GM21423 (cell line): ENCODE measurements at regions not wholly inside any gene's neighbourhood (a gene's known extent, or its start where the extent isn't known, plus 50 kb on each side); places are given as distances from the start of the nearest gene placed in this dataset.
"Not testable (repeated sequence)": the region's sequence is repeated elsewhere in the genome, so short reads cannot be mapped to it uniquely, and the experiment has no call there.

Experiments
- ATAC-seq: cut with Tn5 transposase; IDR thresholded peaks from one replicate; pipeline ENCODE4 v1.9.1; 2021; ENCODE audit warnings: mild to moderate bottlenecking, moderate library complexity; ENCODE audit not compliant: unreplicated experiment

DNA sequence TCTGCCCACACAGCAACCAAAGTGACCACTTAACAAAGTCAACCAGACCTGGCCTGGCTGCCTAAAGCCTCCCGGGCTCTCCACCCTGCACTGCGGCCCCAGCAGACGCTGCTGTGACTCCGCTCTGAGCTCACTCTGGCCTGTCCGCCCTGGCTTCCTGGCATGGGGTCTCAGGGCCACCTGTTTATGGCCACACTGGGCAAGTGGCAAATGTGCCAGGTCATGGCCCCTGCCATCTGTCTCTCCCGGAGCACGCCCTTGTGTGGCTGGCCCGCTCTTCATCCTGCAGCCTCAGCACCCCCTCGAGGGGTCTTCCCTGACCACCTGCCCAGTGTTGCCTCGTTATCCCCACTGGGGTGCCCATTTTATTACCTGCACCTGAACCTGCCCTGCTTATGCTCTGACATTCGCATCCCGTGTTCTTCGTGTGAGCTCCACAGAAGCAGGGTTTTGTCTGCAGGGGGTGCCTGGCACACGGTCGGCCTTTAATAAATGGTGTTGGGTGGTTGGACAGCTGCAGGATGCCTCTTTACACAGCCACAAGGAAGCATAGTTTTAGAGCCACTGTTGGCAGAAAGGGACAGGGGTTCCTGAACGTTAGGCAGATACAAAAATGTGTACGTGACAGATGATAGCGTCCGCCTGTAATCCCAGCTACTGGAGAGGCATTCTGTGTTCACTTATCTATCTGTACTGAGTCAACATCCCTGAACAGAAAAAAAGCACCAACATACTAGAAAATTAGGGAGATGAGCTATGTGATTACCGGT lies 785.6 kb downstream of the TBC1D22A start:
- no peak for ATAC-seq

DNA sequence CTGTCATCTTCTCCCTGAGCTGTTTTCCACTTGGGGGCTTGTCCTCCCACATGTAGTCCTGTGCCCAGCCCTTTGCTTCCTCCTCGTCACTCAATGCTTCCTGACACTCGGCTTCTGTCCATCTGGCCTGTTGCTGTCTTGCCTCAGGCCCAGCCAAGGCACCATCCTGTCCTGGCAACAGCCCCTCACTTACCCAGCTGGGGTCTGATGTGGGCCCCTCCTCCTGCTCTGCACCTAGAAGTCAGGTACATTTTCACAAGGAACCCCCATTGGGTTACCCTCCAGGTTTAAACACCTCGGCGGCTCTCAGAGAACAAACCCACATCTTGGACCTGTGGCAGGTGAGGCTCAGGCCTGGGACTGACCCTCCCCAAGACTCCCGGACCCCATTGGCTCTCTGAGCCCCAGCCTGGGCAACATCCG lies 784.8 kb downstream of the TBC1D22A start:
- no peak for ATAC-seq

DNA sequence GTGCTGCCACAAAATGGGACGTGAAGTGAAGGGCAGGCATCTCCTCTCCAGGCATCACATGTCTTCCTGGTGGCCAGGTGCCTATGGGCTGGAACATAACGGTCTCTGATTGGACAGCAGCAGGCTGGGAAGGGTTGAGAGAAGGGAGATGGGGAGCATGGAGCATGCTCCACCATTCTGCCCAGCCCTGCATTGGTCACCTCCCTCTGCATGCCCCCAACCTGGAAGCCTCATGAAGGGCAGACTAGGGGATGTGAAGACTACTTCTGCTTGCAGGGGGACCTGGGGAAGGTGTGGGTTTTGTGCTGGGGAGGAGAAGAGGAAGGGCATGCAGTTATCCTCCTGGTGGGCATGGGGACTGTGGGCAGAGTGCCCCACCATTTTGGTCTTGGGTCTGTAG lies 782.2 kb downstream of the TBC1D22A start:
- ATAC-seq: no peak

DNA sequence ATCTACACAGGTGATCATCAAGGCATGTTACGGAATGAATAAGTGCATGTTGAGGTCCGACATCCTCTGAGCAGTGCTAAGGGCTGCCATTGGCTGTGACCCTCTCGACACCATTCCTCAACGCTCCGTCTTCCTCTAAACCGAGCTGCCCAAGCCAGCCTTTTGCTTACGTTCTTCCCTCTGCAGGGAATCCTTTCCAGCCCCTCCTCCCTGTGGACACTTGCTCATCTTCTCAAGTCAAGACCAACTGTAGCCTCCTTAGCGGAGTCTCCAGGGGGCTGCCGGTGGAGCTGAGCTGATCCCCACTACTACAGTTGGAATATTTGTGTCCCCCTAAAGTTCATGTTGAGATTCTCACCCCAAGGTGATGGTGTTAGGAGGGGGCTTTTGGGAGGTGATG lies 781.0 kb downstream of the TBC1D22A start:
- ATAC-seq: no peak

DNA sequence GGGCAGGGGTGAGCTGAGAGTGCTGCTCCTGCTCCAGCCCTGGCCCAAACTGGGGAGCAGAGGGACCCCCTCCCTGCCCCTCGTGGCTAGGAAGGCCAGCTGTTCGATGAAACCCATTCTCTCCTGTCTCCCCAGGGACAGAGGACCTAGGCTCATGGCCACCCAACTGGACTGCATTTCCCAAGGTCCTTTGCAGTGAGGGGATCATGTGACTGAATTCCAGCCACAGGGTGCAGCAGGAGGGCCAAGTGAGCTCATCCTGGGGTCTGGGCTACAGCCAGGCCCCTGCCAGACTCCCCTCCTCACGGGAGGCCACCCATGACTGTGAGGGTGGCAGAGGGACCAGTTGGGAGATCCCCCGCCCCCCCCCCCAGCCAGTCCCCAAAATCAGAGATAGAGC lies 777.6 kb downstream of the TBC1D22A start:
- no peak for ATAC-seq

DNA sequence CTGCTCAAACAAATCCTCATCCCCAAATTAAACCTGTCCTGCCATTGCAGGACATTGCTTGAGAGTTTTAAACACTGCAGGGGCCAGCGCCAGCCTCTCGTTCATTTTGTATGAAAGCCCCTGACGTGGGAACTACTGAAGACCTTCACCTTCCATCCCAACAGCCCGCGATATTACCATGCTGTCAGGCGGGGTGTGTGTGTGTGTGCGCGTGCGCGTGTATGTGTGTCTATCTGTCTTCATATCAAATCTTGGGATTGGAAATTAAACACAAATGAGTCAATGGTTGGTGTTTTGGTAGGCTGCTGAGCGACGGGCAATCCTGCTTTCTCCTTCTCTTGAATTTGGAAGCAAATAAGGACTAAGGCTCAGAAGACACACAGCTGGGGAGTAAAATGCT lies 776.9 kb downstream of the TBC1D22A start:
- ATAC-seq: no peak

DNA sequence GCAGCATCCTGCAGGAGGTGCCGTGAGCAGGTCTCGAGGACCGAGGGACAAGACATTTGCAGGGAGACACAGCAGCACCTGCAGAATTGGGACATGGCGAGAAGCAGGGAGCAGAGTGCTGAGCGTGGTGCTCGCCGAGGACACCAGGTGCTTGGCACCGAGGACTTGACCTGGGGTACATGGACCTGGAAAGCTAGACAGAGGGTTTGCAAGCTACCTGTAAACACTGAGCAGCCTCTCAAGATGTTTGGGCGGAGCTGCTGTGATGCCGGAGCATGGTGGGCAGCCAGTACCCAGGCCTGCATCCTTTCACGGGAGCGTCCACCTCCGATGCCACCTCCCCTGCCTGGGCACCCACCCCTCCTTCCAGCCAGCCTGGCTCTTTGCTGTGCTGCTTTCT lies 773.2 kb downstream of the TBC1D22A start:
- ATAC-seq: no peak

DNA sequence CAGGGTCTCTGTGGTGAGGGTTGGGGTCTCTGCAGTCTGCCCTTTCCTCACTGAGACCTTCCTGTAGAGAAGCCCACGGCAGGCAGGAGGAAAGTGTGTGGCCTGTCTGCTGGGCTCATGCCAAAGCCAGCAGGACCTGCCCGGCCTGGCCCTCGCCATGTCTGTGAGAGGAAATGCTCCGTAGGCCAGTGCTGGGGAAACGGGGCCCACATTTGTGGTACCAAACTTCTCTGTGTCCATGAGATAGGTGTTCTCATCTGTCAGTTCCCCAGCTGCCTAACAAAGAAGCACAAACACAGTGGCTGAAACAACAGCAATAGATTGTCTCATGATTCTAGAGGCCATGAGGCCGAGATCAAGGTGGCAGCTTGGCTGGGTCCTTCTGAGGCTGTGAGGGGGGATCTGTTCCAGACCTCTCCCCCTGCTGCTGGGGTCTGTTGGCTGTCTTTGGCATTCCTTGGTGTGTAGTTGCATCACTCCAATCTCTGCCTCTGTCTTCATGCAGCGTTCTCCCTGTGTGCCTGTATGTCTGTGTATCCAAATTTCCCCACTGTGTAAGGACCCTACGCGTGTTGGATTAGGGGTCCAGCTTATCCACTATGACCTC lies 772.5 kb downstream of the TBC1D22A start:
- ATAC-seq: no peak

DNA sequence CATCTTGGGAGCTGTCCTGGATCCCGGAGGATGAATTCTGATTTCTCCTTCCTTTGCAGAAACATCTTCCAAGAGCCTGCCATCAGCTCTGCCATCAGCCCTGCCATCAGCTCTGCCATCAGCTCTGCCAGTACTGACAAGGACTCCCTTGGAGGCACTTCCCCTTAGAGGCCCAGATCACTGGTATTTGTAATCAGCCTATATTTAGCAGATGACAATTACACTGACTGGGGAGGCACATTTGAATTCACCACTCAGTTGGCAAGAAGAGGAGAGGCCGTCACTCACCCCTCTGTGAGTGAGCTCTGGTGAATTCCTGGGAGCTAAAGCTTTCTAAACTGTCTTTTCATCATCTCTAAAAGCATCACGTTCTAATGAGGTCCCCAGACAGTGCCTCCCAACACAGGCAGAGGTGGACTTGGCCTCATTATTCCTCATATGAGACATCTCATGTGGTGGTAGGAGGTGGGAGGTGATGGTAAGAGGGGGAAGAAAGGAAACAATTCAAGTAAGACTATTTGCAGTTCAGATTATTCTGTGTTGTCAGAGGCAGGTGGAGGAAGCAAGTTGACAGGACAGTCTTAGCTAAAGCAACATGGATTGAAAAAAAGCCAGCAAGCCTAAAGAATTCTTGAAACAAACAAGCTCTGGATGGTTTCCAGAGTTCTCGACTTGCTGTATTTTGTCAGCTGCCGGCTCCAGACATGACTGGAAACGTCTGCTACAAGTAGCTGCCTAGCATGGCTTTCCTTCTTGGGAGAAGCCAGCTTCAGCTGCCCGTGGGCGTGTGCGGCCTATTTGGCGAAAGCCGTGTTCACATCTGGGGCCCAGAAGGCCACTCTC lies 771.7 kb downstream of the TBC1D22A start:
- ATAC-seq: no peak

DNA sequence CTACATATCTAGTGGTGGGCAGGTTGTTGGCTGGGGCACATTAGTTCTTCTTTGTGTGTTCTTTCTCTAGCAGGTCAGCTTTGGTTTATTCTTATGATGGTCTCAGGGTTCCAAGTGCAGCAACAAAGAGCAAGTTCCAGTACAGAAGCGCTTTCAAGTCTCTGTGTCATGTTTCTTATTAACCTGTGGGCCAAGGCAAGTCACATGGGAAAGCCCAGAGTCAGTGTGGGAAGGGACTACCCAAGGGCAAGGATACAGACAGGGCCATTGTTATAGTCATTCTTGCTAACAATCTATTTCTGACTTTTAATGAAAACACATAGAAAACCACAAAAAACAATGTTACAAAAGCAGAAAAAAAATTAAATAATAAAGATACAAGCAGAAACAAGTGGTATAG lies 754.6 kb downstream of the TBC1D22A start:
- ATAC-seq: no peak

DNA sequence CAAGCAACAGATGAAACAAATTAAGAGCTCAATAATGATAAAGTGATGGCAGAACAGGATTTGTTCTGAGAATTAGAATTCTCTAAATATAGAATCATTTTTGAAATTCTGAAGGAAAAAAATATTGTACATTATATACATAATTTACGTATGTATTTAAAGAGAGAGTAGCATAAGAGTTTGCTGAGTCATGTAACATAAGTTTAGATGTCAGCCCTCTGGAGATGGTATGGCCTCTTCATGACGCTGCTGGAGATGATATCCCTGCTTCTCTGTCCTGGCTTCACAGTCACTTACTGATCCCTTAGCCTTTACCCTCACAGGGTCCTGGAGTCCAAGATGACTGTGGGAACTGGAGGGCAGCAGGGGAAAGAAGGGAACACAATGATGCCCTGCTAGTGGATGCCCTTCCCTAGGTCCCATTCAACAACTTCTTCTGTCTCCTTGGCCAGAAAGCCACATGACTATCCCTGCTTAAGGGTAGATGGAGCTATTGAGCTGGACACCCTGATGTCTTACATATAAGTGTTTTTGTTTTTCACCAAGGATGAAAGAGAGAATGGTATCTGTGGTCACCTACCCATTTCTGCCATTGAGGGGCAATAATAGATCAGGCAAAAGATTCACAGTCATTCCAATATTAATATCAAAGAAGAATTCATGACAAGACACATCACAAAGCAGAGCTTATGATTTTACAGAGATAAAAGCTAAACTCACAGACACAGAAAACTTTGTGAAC lies 753.1 kb downstream of the TBC1D22A start:
- no peak for ATAC-seq

DNA sequence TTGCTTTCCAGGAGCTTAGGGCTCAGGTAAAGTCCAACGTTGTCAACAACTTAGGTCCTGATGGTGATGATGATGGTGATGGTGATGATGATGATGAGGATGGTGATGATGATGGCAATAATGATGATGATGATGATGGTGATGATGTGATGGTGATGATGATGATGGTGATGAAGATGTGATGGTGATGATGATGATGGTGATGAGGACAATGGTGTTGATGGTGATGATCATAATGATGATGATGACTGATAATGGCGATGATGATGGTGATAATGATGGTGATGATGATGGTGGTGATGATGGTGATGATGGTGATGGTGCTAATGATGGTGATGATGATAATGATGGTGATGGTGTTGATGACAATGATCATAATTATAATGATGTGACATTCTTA lies 750.2 kb downstream of the TBC1D22A start:
- ATAC-seq: no peak

DNA sequence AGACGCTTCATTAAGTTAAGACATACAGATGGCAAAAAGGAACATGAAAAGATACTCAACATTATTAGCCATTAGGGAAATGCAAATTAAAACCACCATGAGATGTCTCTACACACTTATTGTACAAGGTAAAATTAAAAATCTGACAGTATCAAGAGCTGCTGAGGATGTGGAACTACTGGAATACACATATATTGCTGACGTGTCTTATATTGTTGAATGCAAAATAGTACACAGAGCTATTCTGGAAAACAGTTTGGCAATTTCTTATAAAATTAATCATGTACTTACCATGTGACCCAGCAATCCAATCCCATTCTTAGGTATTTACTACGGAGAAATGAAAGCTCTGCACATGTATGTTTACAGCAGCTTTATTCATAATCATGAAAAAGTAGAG lies 742.5 kb downstream of the TBC1D22A start:
- no peak for ATAC-seq

DNA sequence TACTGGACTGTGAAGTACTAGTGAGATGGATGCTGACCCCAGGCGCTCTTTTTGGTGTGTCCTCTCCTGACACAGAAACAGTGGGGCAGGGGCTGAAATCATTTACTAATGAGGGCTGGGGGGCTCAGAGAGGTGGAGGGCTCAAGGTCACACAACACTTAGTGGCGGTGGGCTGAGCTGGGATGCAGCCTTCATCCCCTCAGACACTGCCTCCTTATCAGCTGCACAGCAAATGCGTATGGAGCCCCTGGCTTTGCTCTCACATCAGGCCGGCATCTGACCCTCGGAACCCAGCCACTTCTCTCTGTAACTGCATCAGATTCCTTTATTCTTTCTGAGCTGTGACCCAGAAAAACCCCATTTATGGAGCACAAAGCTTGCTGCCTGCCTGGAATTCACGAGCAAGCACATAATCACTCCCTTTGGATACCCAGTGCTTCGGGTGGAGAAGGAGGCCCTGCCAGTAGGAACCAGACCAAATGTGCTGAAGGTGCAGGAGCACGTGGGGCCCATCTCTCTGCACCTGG lies 736.6 kb downstream of the TBC1D22A start:
- no peak for ATAC-seq

DNA sequence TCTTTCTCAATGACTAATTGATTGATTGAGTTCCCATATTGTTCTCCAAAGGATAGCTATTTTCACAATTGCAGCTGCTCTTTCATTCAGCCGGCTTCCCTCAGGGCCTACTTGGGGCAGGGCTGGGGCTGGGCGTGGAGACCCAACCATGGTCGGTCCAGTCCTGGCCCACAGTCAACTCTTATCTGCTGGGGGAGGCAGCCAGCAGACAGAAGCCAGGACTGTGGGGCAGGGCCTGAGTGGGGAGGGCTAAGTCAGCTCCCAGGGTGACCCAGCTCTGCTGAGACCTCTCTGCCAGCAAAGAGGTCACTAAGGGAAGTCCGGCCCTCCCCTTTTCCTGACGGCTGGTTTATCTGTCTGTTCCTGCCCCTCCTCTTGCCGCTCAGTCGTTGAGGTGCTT lies 735.2 kb downstream of the TBC1D22A start:
- no peak for ATAC-seq

DNA sequence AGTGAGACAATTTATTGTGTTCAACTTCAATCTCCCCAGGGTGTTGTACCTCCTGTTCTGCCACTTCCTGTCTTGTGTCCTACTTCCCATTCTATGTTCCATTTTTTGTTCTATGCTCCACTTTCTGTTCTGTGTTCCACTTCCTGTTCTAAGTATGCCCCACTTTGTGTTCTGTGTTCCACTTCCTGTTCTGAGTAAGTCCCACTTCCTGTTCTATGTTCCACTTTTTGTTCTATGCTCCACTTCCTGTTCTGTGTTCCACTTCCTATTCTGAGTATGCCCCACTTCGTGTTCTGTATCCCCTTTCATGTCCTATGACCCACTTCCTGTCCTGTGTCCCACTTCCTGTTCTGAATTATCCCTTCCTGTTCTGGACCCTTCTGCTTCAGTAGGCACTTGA lies 732.7 kb downstream of the TBC1D22A start:
- ATAC-seq: no peak

DNA sequence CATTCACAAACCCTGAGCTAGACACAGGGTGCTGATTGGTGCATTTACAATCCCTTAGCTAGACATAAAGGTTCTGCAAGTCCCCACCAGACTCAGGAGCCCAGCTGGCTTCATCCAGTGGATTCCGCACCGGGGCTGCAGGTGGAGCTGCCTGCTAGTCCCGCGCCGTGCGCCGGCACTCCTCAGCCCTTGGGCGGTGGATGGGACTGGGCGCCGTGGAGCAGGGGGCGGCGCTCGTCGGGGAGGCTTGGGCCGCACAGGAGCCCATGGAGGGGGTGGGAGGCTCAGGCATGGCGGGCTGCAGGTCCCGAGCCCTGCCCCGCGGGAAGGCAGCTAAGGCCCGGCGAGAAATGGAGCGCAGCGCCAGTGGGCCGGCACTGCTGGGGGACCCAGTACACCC lies 725.7 kb downstream of the TBC1D22A start:
- not testable (repeated sequence) for ATAC-seq

DNA sequence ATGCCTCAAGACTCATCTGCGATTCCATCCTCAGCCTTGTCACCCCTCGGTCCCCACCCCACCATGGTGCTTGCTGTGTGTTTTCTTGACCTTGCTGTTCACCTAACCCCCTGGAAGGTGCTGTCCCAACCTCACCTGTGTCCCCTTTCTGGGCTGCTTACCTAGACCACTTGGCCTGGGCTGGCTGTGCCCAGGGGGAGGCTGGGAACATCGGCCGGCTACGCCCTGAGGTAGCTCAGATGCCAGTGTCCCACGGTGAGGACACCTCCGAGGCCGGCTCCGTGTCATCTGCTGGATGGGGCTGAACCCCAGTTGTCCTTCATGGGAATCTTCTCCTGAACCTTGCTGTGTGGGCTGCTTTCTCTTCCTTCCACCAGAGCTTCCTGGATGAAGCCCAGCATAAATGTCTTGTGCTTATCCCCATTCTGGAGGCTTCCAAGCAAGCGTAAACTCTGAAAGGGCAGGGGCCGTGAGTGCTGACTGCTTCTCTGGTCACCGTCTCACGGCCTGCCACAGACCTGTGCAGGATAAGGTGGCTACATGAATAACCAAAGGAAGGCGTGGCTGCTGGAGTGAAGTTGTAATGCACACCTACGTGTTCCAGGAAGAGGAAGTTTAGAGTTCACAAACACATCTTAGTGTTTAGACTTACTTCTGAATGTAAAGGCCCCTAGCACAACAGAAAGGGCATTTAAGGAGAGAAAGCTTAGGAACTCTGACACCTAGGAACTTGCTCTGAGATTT lies 724.3 kb downstream of the TBC1D22A start:
- ATAC-seq: no peak

DNA sequence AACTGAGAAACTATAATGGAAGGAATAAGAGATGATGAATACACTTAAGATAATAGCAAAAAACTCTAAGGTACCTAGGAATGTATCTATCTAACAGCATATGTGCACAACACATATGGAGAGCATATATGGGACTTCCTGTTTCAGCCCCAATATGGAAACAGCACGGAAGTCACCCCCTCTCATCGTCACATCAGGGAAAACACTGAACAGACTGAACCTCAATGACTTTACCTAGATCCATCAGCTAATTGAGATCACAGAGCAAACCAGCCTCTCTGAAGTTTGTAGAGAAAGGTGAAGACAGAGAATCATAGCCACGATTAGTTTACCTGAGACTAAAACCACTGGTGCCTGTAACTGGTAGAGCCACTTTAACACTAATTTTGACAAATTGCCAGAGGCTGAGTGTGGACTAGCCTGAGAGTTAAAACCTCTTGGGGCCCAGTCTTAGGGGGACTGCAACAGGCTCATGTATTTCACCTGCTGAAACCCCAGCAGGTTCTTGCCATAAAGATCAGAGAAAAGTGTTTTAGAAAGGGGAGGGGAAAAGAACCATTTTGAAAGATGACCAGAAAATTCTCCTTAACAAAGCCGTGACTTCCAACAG lies 722.6 kb downstream of the TBC1D22A start:
- no peak for ATAC-seq

DNA sequence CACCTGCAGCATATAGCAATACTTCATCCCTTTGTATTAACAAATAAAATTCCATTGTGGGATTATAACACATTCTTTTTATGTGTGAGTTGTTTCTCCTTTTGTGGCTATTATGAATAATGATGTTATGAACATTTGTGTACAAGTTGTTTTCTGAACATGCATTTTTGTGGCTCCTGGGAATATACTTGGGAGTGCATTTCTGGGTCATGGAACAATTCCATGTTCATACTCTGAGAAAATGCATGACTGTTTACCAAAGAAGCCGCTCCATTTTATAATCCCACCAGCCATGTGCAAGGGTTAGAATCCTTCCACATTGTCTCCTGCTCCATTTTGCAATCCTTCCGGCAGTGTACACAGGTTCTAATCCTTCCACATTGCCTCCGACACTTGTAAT lies 713.8 kb downstream of the TBC1D22A start:
- no peak for ATAC-seq
